SW480 (cell line): ENCODE measurements at regions not wholly inside any gene's neighbourhood (a gene's known extent, or its start where the extent isn't known, plus 50 kb on each side); places are given as distances from the start of the nearest gene placed in this dataset.

Experiments used
- DNase-seq: peaks from one replicate; pipeline ENCODE4 v3.0.0-alpha.2; 2016; ENCODE audit warnings: low spot score

- no peak for DNase-seq
Observed at GRCh38 chr20:7347409-7347808, 579.9 kb downstream of the BMP2 start.

- no peak for DNase-seq
Observed at GRCh38 chr20:7348253-7348652, 580.8 kb downstream of the BMP2 start.

GRCh38 chr20:7352165-7352564 lies 584.7 kb downstream of the BMP2 start:
- no peak for DNase-seq

- DNase-seq: no peak
Observed at GRCh38 chr20:7355051-7355450, 585.2 kb downstream of the HAO1 start.

- no peak for DNase-seq
Observed at GRCh38 chr20:7358670-7359069, 581.6 kb downstream of the HAO1 start.

- peak; percentile 64 for DNase-seq
Observed at GRCh38 chr20:7359739-7360138, 580.5 kb downstream of the HAO1 start.

GRCh38 chr20:7361321-7361720 lies 578.9 kb downstream of the HAO1 start:
- peak; percentile 30 for DNase-seq

GRCh38 chr20:7361931-7362330 lies 578.3 kb downstream of the HAO1 start:
- DNase-seq: no peak

GRCh38 chr20:7362601-7363000 lies 577.7 kb downstream of the HAO1 start:
- peak; percentile 58 for DNase-seq

GRCh38 chr20:7366189-7366588 lies 574.1 kb downstream of the HAO1 start:
- no peak for DNase-seq

- no peak for DNase-seq
Observed at GRCh38 chr20:7371518-7372163, 568.6 kb downstream of the HAO1 start.

- peak; percentile 12 for DNase-seq
Observed at GRCh38 chr20:7375905-7376304, 564.4 kb downstream of the HAO1 start.

- no peak for DNase-seq
Observed at GRCh38 chr20:7378864-7379605, 561.2 kb downstream of the HAO1 start.

- no peak for DNase-seq
Observed at GRCh38 chr20:7379621-7380220, 560.5 kb downstream of the HAO1 start.

- DNase-seq: no peak
Observed at GRCh38 chr20:7383216-7383615, 557.0 kb downstream of the HAO1 start.

GRCh38 chr20:7387638-7388193 lies 552.5 kb downstream of the HAO1 start:
- no peak for DNase-seq

- DNase-seq: no peak
Observed at GRCh38 chr20:7389216-7389615, 551.0 kb downstream of the HAO1 start.

GRCh38 chr20:7392542-7393206 lies 547.6 kb downstream of the HAO1 start:
- DNase-seq: no peak

- no peak for DNase-seq
Observed at GRCh38 chr20:7399114-7399513, 541.1 kb downstream of the HAO1 start.

GRCh38 chr20:7399575-7399974 lies 540.7 kb downstream of the HAO1 start:
- no peak for DNase-seq

GRCh38 chr20:7406671-7407070 lies 533.6 kb downstream of the HAO1 start:
- DNase-seq: no peak

GRCh38 chr20:7410150-7410549 lies 530.1 kb downstream of the HAO1 start:
- no peak for DNase-seq

- DNase-seq: no peak
Observed at GRCh38 chr20:7411075-7411474, 529.2 kb downstream of the HAO1 start.
